Sigmoid colon (tissue), 6 donors: ENCODE measurements at regions not wholly inside any gene's neighbourhood (a gene's known extent, or its start where the extent isn't known, plus 50 kb on each side); places are given as distances from the start of the nearest gene placed in this dataset.

Source experiments
- DNase-seq: peaks from one replicate; pipeline ENCODE4 v3.0.0-alpha.2; 2019
- H3K27ac ChIP-seq, 4 donors: fragments of 200-600 bp; sonication (generic); one replicate each; pipeline ENCODE4 v1.5.1; 2016 to 2019; ENCODE audit warnings: mild to moderate bottlenecking in 1 of 4
- H3K27me3 ChIP-seq, 3 donors: fragments of 200-600 bp; sonication (generic); one replicate each; pipeline ENCODE4 v1.5.1; 2019; ENCODE audit warnings: mild to moderate bottlenecking in 1 of 3
- H3K36me3 ChIP-seq, 4 donors: fragments of 200-600 bp; sonication (generic); one replicate each; pipeline ENCODE4 v1.5.1; 2016 to 2019
- H3K4me1 ChIP-seq, 4 donors: fragments of 200-600 bp; sonication (generic); one replicate each; pipeline ENCODE4 v1.5.1; 2017 to 2019
- H3K4me3 ChIP-seq, 4 donors: fragments of 200-600 bp; sonication (generic); one replicate each; pipeline ENCODE4 v1.5.1; 2017 to 2019; ENCODE audit warnings: mild to moderate bottlenecking in 2 of 4, moderate library complexity in 1 of 4
- H3K9me3 ChIP-seq, 4 donors: fragments of 200-600 bp in 3 of 4; sonication (generic) in 3 of 4; one replicate each; pipeline versions ENCODE4 v1.5.1 to v1.6.1; 2013 to 2019
- EP300 ChIP-seq, 4 donors: sonication (generic); formaldehyde crosslinking; IDR thresholded peaks; one replicate each; pipeline ENCODE4 v1.6.1; 2017; ENCODE audit warnings: antibody characterized with exemption in 4 of 4
- POLR2A ChIP-seq, 2 donors: fragments of 450-650 bp; IDR thresholded peaks; one replicate each; pipeline ENCODE4 v1.6.1; 2016; ENCODE audit warnings: antibody characterized with exemption in 2 of 2, mild to moderate bottlenecking in 2 of 2, moderate library complexity in 2 of 2
- POLR2AphosphoS5 ChIP-seq, 4 donors: sonication (generic); formaldehyde crosslinking; IDR thresholded peaks; one replicate each; pipeline ENCODE4 v1.6.1; 2017; ENCODE audit warnings: antibody characterized with exemption in 4 of 4
- WGBS, 2 donors: extraction: QIAGEN DNeasy Blood & Tissue Kit; methylation state at CpG; one replicate each; pipeline ENCODE4 v1.1.7; 2013; 5-methylcytosine and 5-hydroxymethylcytosine counted together
- intact Hi-C: fragments of 100-400 bp; cut with DNase I; formaldehyde crosslinking; loops from one replicate; pipeline ENCODE4 v1.15.1; 2023
- TF ChIP-seq, protein P1 (sequence below), 4 experiments: fragments of 450-650 bp in 3 of 4; fragments of 200-600 bp in 1 of 4; IDR thresholded peaks; one replicate each; pipeline ENCODE4 v1.5.1; 2016 to 2019; ENCODE audit warnings: antibody characterized with exemption in 4 of 4, mild to moderate bottlenecking in 3 of 4, moderate library complexity in 2 of 4
- donor health status: healthy with polysubstance abuse.
- donor health status: healthy.

DNA sequence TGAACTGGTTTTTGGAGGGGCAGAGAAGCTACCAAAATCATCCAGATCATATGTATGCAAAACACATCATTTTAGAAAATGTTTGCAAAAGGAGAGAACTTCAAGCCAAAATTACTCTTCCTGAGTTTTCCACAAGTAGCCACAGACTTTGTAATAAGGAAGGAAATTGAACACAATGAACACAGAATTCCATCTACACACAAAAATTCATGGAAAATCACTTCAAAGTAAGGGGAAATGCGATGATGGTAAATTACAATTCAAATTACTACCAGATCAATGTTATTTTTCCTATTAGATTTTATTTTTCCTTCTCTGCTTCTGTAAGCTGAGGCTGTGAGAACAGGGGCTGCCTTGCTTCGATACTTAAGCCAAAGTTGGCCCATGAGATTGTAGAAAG lies 172.1 kb upstream of the ARL4C start:
- DNase-seq, result no peak
- WGBS, 2 donors, result 91 to 92% methylated on average over 2 of the region's 2 CpGs

DNA sequence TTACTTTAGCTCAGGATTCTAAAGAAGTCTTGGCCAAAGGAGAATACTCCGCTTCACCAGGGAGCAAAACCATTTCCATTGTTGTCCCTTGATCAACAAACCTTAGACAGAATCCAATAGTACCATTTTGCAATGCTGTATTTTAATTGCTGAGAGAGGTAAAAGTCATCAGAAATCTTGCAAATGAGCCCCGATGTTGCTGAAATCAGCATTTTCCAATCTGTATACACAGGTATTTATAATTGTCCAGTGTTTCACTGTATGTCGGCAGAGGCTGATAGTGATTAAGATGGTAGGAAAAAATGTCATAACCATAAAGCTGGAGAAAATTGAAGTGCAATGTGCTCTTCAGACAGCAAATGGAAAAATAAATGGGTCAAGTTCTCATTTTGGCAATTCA lies 170.0 kb upstream of the ARL4C start:
- H3K4me3 ChIP-seq, result no peak overlapping the region
- 96% methylated on average over 3 of the region's 3 CpGs for WGBS, 2 donors
- intact Hi-C loops, result no loop called here
- TF ChIP-seq, protein P1, sequence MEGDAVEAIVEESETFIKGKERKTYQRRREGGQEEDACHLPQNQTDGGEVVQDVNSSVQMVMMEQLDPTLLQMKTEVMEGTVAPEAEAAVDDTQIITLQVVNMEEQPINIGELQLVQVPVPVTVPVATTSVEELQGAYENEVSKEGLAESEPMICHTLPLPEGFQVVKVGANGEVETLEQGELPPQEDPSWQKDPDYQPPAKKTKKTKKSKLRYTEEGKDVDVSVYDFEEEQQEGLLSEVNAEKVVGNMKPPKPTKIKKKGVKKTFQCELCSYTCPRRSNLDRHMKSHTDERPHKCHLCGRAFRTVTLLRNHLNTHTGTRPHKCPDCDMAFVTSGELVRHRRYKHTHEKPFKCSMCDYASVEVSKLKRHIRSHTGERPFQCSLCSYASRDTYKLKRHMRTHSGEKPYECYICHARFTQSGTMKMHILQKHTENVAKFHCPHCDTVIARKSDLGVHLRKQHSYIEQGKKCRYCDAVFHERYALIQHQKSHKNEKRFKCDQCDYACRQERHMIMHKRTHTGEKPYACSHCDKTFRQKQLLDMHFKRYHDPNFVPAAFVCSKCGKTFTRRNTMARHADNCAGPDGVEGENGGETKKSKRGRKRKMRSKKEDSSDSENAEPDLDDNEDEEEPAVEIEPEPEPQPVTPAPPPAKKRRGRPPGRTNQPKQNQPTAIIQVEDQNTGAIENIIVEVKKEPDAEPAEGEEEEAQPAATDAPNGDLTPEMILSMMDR (IDR thresholded peaks at IDR 0.05), result no peak
- TF ChIP-seq POLR2A (IDR thresholded peaks at IDR 0.05) (no peak), EP300 (IDR thresholded peaks at IDR 0.05) (no peak), POLR2AphosphoS5 (IDR thresholded peaks at IDR 0.05) (no peak)
- no peak for DNase-seq
- H3K27me3 ChIP-seq, result no peaks in the 10 kb centered on the region
- no peaks in the 10 kb centered on the region for H3K36me3 ChIP-seq
- no peaks in the 10 kb centered on the region for H3K4me1 ChIP-seq
- H3K27ac ChIP-seq, result no peak overlapping the region
- peaks cover 0 to 3% (median 0%) of the 10 kb centered on the region in 4 donors for H3K9me3 ChIP-seq

More for the DNA sequence above, 172.1 kb upstream of the ARL4C start:
- Histone ChIP-seq H3K4me3 (no peak overlapping the region), H3K4me1 (no peaks in the 10 kb centered on the region), H3K27me3 (no peaks in the 10 kb centered on the region), H3K27ac (no peak overlapping the region), H3K9me3 (peaks cover 0 to 3% (median 0%) of the 10 kb centered on the region in 4 donors), H3K36me3 (no peaks in the 10 kb centered on the region)
- no peak for TF ChIP-seq POLR2AphosphoS5 (IDR thresholded peaks at IDR 0.05)
- TF ChIP-seq POLR2A (IDR thresholded peaks at IDR 0.05), result no peak
- TF ChIP-seq, protein P1 (IDR thresholded peaks at IDR 0.05), result no peak
- no peak for TF ChIP-seq EP300 (IDR thresholded peaks at IDR 0.05)
- intact Hi-C loops, result no loop called here

DNA sequence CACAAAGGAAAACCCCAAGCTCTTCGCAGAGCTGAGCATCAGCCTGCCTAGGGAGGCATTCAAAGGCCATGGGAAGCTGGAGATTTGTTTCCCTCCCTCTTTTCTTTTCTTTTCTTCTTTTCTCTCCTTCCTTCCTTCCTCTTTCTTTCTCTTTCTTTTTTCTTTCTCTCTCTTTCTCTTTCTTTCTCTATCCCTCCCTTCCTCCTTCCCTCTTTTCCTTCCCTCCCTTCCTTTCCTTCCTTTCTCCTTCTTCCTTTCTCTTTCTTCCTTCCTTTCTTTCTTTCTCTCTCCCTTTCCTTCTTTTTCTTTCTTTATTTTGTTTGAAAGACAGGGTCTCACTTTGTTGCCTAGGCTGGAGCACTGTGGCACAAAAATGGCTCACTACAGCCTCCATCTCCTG lies 168.4 kb upstream of the ARL4C start:
- intact Hi-C loops, result no loop called here
- DNase-seq, result no peak
- no peak overlapping the region for H3K27ac ChIP-seq
- no peaks in the 10 kb centered on the region for H3K4me1 ChIP-seq
- 89 to 94% methylated on average over 1 of the region's 1 CpG for WGBS, 2 donors
- TF ChIP-seq EP300 (IDR thresholded peaks at IDR 0.05) (no peak), POLR2AphosphoS5 (IDR thresholded peaks at IDR 0.05) (no peak), POLR2A (IDR thresholded peaks at IDR 0.05) (no peak)
- TF ChIP-seq, protein P1 (IDR thresholded peaks at IDR 0.05), result no peak
- peaks cover 0 to 3% (median 0%) of the 10 kb centered on the region in 4 donors for H3K9me3 ChIP-seq
- H3K36me3 ChIP-seq, result no peaks in the 10 kb centered on the region
- no peak overlapping the region for H3K4me3 ChIP-seq
- no peaks in the 10 kb centered on the region for H3K27me3 ChIP-seq

DNA sequence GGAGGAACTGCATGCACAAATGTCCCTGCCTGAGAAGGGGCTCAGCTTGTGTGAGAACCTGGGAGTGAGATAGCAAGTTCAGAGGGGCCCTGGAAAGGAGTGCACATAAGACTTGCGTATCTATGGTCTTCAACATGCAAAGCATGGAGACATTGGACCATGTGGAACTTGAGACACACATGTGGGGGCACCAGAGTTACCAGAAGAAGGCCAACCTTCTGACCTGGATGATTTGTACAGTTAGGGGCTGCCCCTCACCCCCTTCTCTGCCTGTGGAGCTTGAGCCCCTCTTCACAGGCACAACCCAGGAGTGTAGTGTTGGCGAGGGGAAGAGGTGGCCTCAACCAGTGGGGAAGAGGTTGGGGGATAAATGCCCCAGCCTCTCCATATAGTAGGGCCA lies 165.0 kb upstream of the ARL4C start:
- H3K4me1 ChIP-seq, result no peaks in the 10 kb centered on the region
- TF ChIP-seq POLR2AphosphoS5 (IDR thresholded peaks at IDR 0.05), result no peak
- no peak for TF ChIP-seq EP300 (IDR thresholded peaks at IDR 0.05)
- TF ChIP-seq, protein P1 (IDR thresholded peaks at IDR 0.05), result no peak
- no peak for TF ChIP-seq POLR2A (IDR thresholded peaks at IDR 0.05)
- H3K9me3 ChIP-seq, result peaks cover 0 to 3% (median 0%) of the 10 kb centered on the region in 4 donors
- H3K36me3 ChIP-seq, result no peaks in the 10 kb centered on the region
- 45 to 73% methylated on average over 2 of the region's 2 CpGs for WGBS, 2 donors
- intact Hi-C loops, result no loop called here
- H3K27me3 ChIP-seq, result no peaks in the 10 kb centered on the region
- DNase-seq, result no peak
- no peak overlapping the region for H3K4me3 ChIP-seq
- no peak overlapping the region for H3K27ac ChIP-seq

DNA sequence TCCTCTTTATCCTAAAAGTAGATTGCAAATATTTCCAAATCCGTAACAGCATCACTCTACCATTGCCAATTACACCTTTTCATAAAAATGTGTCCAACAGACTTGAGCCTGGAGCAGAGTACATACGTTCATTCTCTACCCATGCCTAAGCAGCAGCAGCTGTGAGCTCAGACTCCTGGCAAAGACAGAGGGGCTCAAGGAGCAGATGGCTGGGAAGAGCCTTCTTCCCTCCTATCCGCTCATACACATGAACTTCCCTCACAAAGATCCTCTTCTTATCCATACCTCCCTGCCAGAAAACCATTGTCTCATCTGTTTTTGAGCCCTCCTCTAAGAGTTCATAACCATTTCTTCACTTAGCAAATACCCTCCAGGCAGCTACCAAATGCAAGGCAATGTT lies 164.3 kb upstream of the ARL4C start:
- H3K9me3 ChIP-seq, result peaks cover 0 to 3% (median 0%) of the 10 kb centered on the region in 4 donors
- WGBS, 2 donors, result 73 to 83% methylated on average over 3 of the region's 3 CpGs
- no peaks in the 10 kb centered on the region for H3K4me1 ChIP-seq
- H3K27me3 ChIP-seq, result no peaks in the 10 kb centered on the region
- TF ChIP-seq, protein P1 (IDR thresholded peaks at IDR 0.05), result no peak
- no peak for TF ChIP-seq POLR2A (IDR thresholded peaks at IDR 0.05)
- TF ChIP-seq POLR2AphosphoS5 (IDR thresholded peaks at IDR 0.05), result no peak
- no peak for TF ChIP-seq EP300 (IDR thresholded peaks at IDR 0.05)
- no peak overlapping the region for H3K27ac ChIP-seq
- DNase-seq, result no peak
- H3K4me3 ChIP-seq, result no peak overlapping the region
- intact Hi-C loops, result no loop called here
- H3K36me3 ChIP-seq, result no peaks in the 10 kb centered on the region
